GM19324 (cell line): ENCODE measurements at regions not wholly inside any gene's neighbourhood (a gene's known extent, or its start where the extent isn't known, plus 50 kb on each side); places are given as distances from the start of the nearest gene placed in this dataset.

Experiments used
- ATAC-seq: cut with Tn5 transposase; IDR thresholded peaks from one replicate; pipeline ENCODE4 v1.9.1; 2021; ENCODE audit warnings: mild to moderate bottlenecking, moderate library complexity; ENCODE audit not compliant: unreplicated experiment, low FRiP score

GRCh38 chr7:18198868-18199267 is 171.2 kb upstream of the PRPS1L1 start:
- ATAC-seq, result no peak

GRCh38 chr7:18200266-18200665 is 172.6 kb upstream of the PRPS1L1 start:
- no peak for ATAC-seq

- no peak for ATAC-seq
Observed at GRCh38 chr7:18200855-18201254, 173.2 kb upstream of the PRPS1L1 start.

DNA sequence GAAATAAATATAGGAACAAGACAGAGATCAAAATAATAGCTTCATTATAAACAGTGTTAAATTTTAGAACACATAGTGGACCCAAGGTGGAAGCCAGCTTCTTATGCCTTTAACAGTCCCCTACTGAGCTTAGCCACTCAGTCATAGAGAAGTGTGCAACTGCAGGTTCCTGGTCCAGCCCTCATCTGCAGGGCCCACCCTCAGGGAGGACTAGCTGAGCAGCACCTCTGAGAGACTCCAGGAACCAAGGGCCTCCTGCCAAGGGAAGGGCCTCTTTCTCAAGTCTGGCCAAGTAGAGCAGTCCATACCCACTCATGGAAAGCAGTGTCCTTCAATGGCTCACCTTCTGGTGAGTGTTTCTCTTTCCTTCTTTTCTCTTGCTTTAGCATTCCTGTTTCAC is 173.7 kb upstream of the PRPS1L1 start:
- no peak for ATAC-seq

DNA sequence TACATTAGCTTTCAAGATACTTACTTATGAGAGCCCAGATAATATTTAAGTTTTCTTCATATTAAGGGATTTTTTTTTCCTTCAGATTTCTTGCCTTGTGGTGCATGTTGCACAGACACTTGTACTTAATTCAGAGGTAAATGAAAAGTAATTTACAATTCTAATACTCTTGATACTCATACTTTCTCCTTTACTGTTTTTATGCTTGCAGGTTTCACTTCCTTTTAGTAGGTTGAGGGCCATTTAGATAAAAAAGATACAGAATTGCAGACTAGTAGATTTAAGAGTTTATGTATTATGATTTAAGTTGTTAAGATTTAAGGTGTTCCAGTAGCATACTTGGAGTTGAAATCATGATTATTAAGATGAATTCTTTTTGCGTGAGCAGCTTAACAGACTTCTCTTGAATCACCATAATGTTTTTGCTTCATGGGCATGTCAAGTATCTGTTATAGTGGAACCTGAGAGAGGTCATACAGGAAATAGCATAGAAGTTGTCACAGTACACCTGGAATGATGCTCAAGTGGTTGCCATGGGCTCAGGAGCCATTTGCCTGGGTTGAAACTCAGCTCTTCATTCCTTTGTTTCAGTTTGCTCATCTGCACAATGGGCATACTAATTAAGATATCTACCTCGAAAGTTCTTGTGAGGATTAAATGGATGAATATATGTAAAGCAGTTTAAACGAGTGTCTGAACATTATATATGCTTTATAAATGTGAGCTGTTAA is 174.8 kb upstream of the PRPS1L1 start:
- no peak for ATAC-seq

DNA sequence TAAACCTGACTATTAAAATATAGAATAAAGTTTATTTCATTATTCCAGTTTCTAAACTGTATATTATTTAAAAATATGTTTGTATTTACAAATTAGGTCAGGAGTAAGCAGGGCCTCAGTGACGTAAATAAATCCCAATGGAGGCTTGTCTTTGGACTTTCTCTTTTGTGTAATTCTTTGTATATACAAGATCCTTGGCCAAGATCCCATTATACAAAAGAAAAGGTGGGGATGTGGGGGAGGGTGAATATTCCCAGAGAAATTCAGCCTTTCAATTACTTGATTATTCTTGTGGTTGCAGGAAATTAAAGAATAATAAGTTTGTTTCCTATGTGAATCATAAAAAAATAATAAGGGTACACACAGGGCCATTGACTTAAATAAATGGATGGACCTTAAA is 178.7 kb upstream of the PRPS1L1 start:
- ATAC-seq, result no peak

- ATAC-seq, result no peak
Observed at GRCh38 chr7:18208921-18209320, 181.3 kb upstream of the PRPS1L1 start.

DNA sequence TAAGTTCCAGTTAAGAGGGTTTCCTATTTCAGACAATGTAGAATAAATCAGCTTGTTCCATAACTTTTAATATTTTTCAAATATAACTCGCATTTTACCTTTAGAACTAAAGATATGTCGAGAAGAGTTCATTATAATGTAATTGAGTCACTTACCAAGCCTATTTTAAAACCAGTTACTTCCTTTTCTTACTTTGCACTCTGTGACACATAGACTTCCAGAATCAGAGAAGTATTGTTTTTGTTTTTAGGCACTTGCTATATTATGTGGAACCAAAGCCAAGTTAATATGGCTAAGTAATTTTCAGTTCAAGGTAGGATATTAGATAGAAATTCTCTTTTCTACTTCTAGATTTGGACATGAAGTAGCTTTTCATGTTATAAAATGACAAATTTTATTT is 182.7 kb upstream of the PRPS1L1 start:
- ATAC-seq, result no peak

GRCh38 chr7:18210788-18211187 is 183.1 kb upstream of the PRPS1L1 start:
- no peak for ATAC-seq

- ATAC-seq, result no peak
Observed at GRCh38 chr7:18212308-18212707, 184.7 kb upstream of the PRPS1L1 start.

GRCh38 chr7:18212758-18213157 is 185.1 kb upstream of the PRPS1L1 start:
- no peak for ATAC-seq

GRCh38 chr7:18213652-18214051 is 186.0 kb upstream of the PRPS1L1 start:
- ATAC-seq, result no peak

- ATAC-seq, result no peak
Observed at GRCh38 chr7:18216270-18216669, 188.6 kb upstream of the PRPS1L1 start.

DNA sequence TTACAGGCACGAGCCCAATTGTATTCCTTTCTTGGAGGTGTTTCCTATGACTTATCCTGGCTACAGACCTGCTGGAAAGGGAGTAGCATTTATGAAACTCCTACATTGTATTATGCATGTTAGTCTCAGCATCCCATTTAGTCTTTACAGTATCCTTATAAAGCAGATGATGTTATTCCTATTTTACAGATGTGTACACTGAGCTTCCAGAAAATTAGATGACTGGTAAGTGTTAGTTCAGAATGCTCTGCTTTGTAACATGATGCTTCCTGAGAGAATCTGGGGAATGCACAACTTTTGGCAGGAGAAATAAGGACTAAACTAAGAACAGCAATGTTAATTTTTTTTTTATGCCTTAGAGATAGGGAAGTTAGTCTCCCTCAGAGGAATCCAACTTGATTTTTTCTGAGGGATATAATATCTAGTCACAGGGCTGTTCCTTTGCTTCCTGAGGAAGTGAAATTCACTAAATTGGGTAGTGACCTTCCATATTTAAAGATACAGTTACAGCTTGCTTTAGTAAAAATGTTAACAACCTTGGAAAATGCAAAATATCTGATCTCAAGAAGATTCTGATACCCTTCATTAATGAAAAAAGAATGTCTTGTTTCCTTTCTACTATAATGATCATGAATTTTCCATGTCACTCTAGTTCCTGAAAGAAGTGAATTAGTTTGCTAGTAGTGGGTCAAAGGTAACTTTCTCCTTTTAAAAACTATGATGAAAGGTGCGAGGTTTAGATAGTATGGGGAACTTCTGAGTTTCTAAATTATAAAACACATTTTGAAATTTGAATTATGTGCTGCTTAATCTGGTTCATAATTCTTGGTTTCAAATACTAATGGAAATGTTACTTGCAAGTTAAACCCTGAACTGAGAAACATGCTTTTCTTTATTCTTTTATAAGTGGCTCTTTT is 194.0 kb upstream of the PRPS1L1 start:
- no peak for ATAC-seq

GRCh38 chr7:18222636-18223035 is 195.0 kb upstream of the PRPS1L1 start:
- ATAC-seq, result no peak

DNA sequence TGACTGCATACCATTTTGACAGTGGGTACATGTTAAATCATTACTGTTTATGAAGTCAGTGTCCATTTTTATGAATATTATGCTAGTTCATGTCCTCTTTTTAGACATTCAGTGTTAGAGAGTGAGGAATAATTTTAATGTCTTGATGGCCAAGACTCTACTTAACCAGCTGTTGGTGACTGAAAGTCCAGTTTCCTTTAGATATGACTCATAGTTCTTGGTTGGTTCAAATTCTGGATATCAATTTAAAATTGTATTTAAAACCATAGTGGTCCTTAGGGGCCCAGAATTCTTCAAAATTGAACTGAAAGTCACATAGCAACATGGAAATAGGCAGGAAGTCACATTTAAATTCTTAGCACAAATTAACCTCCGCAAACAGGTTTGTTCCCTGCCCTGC is 196.5 kb upstream of the PRPS1L1 start:
- no peak for ATAC-seq

GRCh38 chr7:18225067-18225466 is 197.4 kb upstream of the PRPS1L1 start:
- no peak for ATAC-seq

GRCh38 chr7:18226598-18226997 is 199.0 kb upstream of the PRPS1L1 start:
- no peak for ATAC-seq

DNA sequence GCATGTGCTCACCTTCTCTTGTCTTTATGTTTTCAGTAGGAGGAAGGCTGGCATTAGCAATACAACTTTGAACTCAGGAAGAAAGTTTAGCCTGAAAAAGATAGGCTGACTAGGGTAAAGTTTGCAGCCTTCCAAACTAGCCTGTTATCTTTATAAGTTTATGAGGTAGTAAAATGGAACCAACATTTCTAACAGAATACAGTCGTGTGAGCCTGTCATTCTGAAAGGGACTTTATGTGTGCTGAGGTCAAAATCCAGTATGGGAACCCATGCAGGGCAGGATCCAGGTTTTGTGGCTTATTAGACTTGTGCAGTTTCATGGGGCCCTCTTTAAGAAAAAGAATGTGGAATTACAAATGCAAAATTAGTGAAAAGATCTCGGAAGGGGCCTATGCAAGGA is 201.0 kb upstream of the PRPS1L1 start:
- no peak for ATAC-seq

DNA sequence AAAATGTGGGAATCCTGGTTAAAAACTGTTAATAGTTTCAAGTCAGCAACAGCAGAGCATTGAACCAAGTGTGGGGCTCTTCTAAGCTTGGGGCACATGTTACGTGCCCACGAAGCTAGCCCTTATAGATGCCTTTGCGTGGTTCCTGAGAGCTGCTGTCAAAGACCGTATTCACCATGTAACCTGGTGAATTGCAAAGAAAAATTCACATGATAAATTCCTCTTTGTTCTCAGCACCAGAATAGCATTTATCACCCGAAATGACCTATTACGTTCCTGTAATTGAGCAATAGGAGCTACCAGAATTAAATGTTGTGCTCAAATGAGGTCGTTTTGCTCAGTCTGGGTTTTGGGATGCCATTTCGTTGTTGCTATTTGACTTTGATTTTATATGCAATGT is 202.6 kb upstream of the PRPS1L1 start:
- no peak for ATAC-seq

DNA sequence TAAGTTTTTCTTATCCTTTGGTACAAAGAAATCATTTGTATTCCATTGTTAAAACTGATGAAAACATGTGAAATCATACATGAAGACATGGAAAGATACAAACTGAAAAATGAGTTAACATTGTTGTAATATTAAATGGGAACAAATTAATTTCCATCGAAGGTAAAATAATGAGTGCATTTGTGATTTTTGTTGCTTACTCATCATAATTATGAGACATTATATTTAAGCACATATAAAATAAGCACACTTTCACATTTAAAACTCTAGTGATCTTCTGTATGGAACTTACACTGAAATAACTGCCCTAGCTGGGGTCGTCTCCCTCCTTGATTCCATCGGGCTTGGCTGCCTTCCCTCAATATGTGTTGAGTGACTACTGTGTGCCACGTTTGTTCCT is 204.2 kb upstream of the PRPS1L1 start:
- no peak for ATAC-seq

GRCh38 chr7:18234519-18234918 is 206.9 kb upstream of the PRPS1L1 start:
- no peak for ATAC-seq
